Stomach smooth muscle (tissue), 2 donors: ENCODE measurements at regions not wholly inside any gene's neighbourhood (a gene's known extent, or its start where the extent isn't known, plus 50 kb on each side); places are given as distances from the start of the nearest gene placed in this dataset.

Source experiments
- H3K27ac ChIP-seq: one replicate; pipeline ENCODE4 v1.7.0; 2013; ENCODE audit warnings: mild to moderate bottlenecking, low read length, inconsistent platforms
- H3K27me3 ChIP-seq, 2 donors: one replicate each; pipeline ENCODE4 v1.7.0; 2013; ENCODE audit warnings: low read length in 2 of 2; ENCODE audit not compliant: insufficient read depth in 2 of 2, control insufficient read depth in 1 of 2
- H3K36me3 ChIP-seq, 2 donors: one replicate each; pipeline ENCODE4 v1.7.0; 2013; ENCODE audit warnings: low read length in 2 of 2; ENCODE audit not compliant: control insufficient read depth in 2 of 2, insufficient read depth in 2 of 2
- H3K4me1 ChIP-seq: one replicate; pipeline ENCODE4 v1.7.0; 2013; ENCODE audit warnings: low read length; ENCODE audit not compliant: control insufficient read depth, insufficient read depth
- H3K4me3 ChIP-seq, 2 donors: one replicate each; pipeline ENCODE4 v1.7.0; 2013; ENCODE audit warnings: low read length in 2 of 2
- H3K9ac ChIP-seq, 2 donors: one replicate each; pipeline ENCODE4 v1.7.0; 2013; ENCODE audit warnings: low read length in 2 of 2, mild to moderate bottlenecking in 1 of 2
- H3K9me3 ChIP-seq, 2 donors: one replicate each; pipeline ENCODE4 v1.7.0; 2013; ENCODE audit warnings: low read length in 2 of 2; ENCODE audit not compliant: control insufficient read depth in 2 of 2
- donor health status: healthy.
- donor health status: Pancreatic carcinoma.

- H3K4me3 ChIP-seq: no peak overlapping the region
- H3K9me3 ChIP-seq: no peaks in the 10 kb centered on the region
- H3K9ac ChIP-seq: no peak overlapping the region
- no peaks in the 10 kb centered on the region for H3K4me1 ChIP-seq
- H3K36me3 ChIP-seq: no peaks in the 10 kb centered on the region
- H3K27me3 ChIP-seq: no peaks in the 10 kb centered on the region
- H3K27ac ChIP-seq: no peak overlapping the region
Measured at GRCh38 chr10:118838364-118838763, 83.6 kb upstream of the CACUL1 start.

GRCh38 chr10:118839348-118839747 lies 84.6 kb upstream of the CACUL1 start:
- Histone ChIP-seq H3K27ac (no peak overlapping the region), H3K27me3 (no peaks in the 10 kb centered on the region), H3K36me3 (no peaks in the 10 kb centered on the region), H3K4me1 (no peaks in the 10 kb centered on the region), H3K9ac (no peak overlapping the region), H3K9me3 (no peaks in the 10 kb centered on the region), H3K4me3 (no peak overlapping the region)

GRCh38 chr10:118840071-118840775 lies 85.5 kb upstream of the CACUL1 start:
- no peak overlapping the region for H3K27ac ChIP-seq
- no peaks in the 10 kb centered on the region for H3K27me3 ChIP-seq
- H3K36me3 ChIP-seq: no peaks in the 10 kb centered on the region
- no peaks in the 10 kb centered on the region for H3K4me1 ChIP-seq
- H3K4me3 ChIP-seq: no peak overlapping the region
- no peak overlapping the region for H3K9ac ChIP-seq
- no peaks in the 10 kb centered on the region for H3K9me3 ChIP-seq

DNA sequence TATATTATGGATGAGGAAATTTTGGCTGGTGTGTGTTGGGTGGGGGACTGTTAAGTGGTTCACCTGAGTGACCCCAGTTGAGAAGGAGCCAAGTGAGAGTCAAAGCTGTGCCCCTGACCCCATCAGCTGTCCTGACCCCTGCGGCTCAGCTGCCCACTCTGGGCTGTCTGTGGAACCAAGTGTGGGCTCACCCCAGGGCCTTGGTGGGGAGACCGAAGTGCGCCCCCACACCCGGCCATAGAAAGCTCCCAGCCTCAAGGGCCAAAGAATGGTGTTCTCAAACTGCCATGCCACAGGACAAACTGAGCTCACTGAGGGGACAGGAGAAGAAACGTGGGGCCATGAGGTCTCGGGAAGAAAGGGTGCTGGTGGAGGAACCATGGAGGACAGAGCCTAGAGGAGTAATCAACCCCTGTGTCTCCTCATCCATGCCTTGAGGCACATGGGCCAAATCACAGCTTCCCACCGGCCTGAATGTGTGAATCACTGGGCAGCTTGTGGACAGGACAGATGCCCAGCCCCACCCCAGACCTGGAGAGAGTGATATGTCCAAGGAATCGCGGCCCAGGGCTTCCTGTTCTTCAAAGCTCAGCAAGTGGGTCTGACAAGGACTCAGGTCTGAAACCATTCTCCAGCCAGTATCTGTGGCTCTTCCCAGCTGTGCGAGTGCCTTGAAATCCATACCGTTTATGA lies 86.2 kb upstream of the CACUL1 start:
- Histone ChIP-seq H3K27me3 (no peaks in the 10 kb centered on the region), H3K27ac (no peak overlapping the region), H3K4me1 (no peaks in the 10 kb centered on the region), H3K36me3 (no peaks in the 10 kb centered on the region), H3K9ac (no peak overlapping the region), H3K4me3 (no peak overlapping the region), H3K9me3 (no peaks in the 10 kb centered on the region)

GRCh38 chr10:118841881-118842605 lies 87.3 kb upstream of the CACUL1 start:
- no peaks in the 10 kb centered on the region for H3K36me3 ChIP-seq
- H3K4me3 ChIP-seq: no peak overlapping the region
- no peaks in the 10 kb centered on the region for H3K9me3 ChIP-seq
- no peak overlapping the region for H3K9ac ChIP-seq
- H3K27me3 ChIP-seq: no peaks in the 10 kb centered on the region
- no peak overlapping the region for H3K27ac ChIP-seq
- H3K4me1 ChIP-seq: no peaks in the 10 kb centered on the region

DNA sequence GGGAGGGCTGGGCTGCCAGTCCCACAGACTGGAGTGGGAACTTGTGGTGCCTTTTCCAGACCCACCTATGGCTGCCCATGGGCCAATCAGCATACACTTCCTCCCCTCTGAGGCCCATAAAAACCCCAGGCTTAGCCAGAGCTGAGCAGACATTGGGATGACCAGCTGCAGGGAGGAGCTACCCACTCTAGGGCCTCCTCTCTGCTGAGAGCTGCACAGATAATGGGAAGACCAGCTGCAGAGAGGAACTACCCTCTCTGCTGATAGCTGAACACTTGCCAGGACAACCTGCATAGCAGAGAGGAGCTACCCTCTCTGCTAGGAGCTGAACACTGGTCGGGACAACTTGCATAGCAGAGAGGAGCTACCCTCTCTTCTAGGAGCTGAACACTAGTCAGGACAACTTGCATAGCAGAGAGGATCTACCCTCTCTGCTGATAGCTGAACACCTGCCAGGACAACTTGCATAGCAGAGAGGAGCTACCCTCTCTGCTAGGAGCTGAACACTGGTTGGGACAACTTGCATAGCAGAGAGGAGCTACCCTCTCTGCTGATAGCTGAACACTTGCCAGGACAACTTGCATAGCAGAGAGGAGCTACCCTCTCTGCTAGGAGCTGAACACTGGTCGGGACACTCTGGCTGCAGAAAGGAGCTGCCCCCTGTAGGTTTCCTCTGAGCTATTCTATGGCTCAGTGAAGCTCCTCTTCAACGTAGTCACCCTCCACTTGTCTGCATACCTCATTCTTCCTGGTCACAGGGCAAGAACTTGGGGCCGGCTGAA lies 88.3 kb upstream of the CACUL1 start:
- Histone ChIP-seq H3K36me3 (no peaks in the 10 kb centered on the region), H3K27ac (no peak overlapping the region), H3K9me3 (no peaks in the 10 kb centered on the region), H3K9ac (no peak overlapping the region), H3K4me1 (no peaks in the 10 kb centered on the region), H3K4me3 (no peak overlapping the region), H3K27me3 (no peaks in the 10 kb centered on the region)

- Histone ChIP-seq H3K9me3 (no peaks in the 10 kb centered on the region), H3K36me3 (no peaks in the 10 kb centered on the region), H3K9ac (no peak overlapping the region), H3K27me3 (no peaks in the 10 kb centered on the region), H3K27ac (no peak overlapping the region), H3K4me1 (no peaks in the 10 kb centered on the region), H3K4me3 (no peak overlapping the region)
Measured at GRCh38 chr10:118843647-118844265, 89.0 kb upstream of the CACUL1 start.

- no peaks in the 10 kb centered on the region for H3K4me1 ChIP-seq
- H3K27ac ChIP-seq: no peak overlapping the region
- no peak overlapping the region for H3K9ac ChIP-seq
- H3K36me3 ChIP-seq: no peaks in the 10 kb centered on the region
- H3K27me3 ChIP-seq: no peaks in the 10 kb centered on the region
- H3K9me3 ChIP-seq: no peaks in the 10 kb centered on the region
- no peak overlapping the region for H3K4me3 ChIP-seq
Measured at GRCh38 chr10:118844731-118845521, 90.2 kb upstream of the CACUL1 start.

- Histone ChIP-seq H3K36me3 (no peaks in the 10 kb centered on the region), H3K9ac (no peak overlapping the region), H3K9me3 (no peaks in the 10 kb centered on the region), H3K4me1 (no peaks in the 10 kb centered on the region), H3K27me3 (no peaks in the 10 kb centered on the region), H3K27ac (no peak overlapping the region), H3K4me3 (no peak overlapping the region)
Measured at GRCh38 chr10:118845776-118846175, 91.0 kb upstream of the CACUL1 start.
